Hematopoietic multipotent progenitor cell treated with erythropoietin and hydrocortisone succinate and interleukin-3 and kit ligand, for 4 days (in vitro differentiated cells): ENCODE measurements at regions not wholly inside any gene's neighbourhood (a gene's known extent, or its start where the extent isn't known, plus 50 kb on each side); places are given as distances from the start of the nearest gene placed in this dataset.
"Not testable (repeated sequence)": the region's sequence is repeated elsewhere in the genome, so short reads cannot be mapped to it uniquely, and the experiment has no call there.

ENCODE experiments used
- DNase-seq: peaks from one replicate; pipeline ENCODE4 v3.0.0-alpha.2; 2015

- DNase-seq = peak; percentile 25
Observed at GRCh38 chr14:89697281-89698060, 257.1 kb downstream of the EFCAB11 start.

- no peak for DNase-seq
Observed at GRCh38 chr14:89695846-89696245, 258.7 kb downstream of the EFCAB11 start.

- no peak for DNase-seq
Observed at GRCh38 chr14:89690139-89690538, 264.4 kb downstream of the EFCAB11 start.

- DNase-seq = not testable (repeated sequence)
Observed at GRCh38 chr14:89689711-89690110, 264.8 kb downstream of the EFCAB11 start.

GRCh38 chr14:89688507-89689211 lies 265.9 kb downstream of the EFCAB11 start:
- DNase-seq = no peak

GRCh38 chr14:89687129-89687528 lies 267.4 kb downstream of the EFCAB11 start:
- DNase-seq = not testable (repeated sequence)

GRCh38 chr14:89684139-89684538 lies 267.1 kb upstream of the FOXN3 start:
- DNase-seq = no peak

- peak; percentile 19 for DNase-seq
Observed at GRCh38 chr14:89681086-89682018, 264.3 kb upstream of the FOXN3 start.

GRCh38 chr14:89680156-89680555 lies 263.1 kb upstream of the FOXN3 start:
- DNase-seq = no peak

GRCh38 chr14:89678768-89679167 lies 261.7 kb upstream of the FOXN3 start:
- no peak for DNase-seq

- DNase-seq = no peak
Observed at GRCh38 chr14:89675590-89675989, 258.6 kb upstream of the FOXN3 start.

GRCh38 chr14:89674936-89675335 lies 257.9 kb upstream of the FOXN3 start:
- no peak for DNase-seq

- no peak for DNase-seq
Observed at GRCh38 chr14:89674240-89674639, 257.2 kb upstream of the FOXN3 start.

GRCh38 chr14:89673512-89674225 lies 256.6 kb upstream of the FOXN3 start:
- no peak for DNase-seq

- peak; percentile 76 for DNase-seq
Observed at GRCh38 chr14:89672636-89673511, 255.8 kb upstream of the FOXN3 start.

GRCh38 chr14:89669193-89669592 lies 252.2 kb upstream of the FOXN3 start:
- DNase-seq = peak; percentile 87

- no peak for DNase-seq
Observed at GRCh38 chr14:89667983-89668382, 250.9 kb upstream of the FOXN3 start.

GRCh38 chr14:89665300-89666081 lies 248.5 kb upstream of the FOXN3 start:
- DNase-seq = not testable (repeated sequence)

- no peak for DNase-seq
Observed at GRCh38 chr14:89661392-89661791, 244.4 kb upstream of the FOXN3 start.

GRCh38 chr14:89660625-89661233 lies 243.7 kb upstream of the FOXN3 start:
- not testable (repeated sequence) for DNase-seq
